Cardiac fibroblast (primary cell): ENCODE measurements at regions not wholly inside any gene's neighbourhood (a gene's known extent, or its start where the extent isn't known, plus 50 kb on each side); places are given as distances from the start of the nearest gene placed in this dataset.

Source experiments
- DNase-seq, 2 donors: peaks; one replicate each; pipeline versions ENCODE4 v3.0.0 to v3.0.0-alpha.2; 2010; ENCODE audit warnings: low read depth in 2 of 2
- H3K4me3 ChIP-seq, 2 donors: replicated peaks in 1 of 2; 1 replicate in 1 of 2; 2 replicates in 1 of 2; pipeline ENCODE4 v1.5.1; 2011; ENCODE audit warnings: low read depth in 2 of 2, low read length in 2 of 2, mild to moderate bottlenecking in 2 of 2, moderate library complexity in 1 of 2
- CTCF ChIP-seq: IDR thresholded peaks from one replicate; pipeline ENCODE4 v1.5.1; 2011; ENCODE audit warnings: low read depth, mild to moderate bottlenecking, low read length, inconsistent platforms

GRCh38 chr2:120624061-120624737 lies 111.5 kb upstream of the GLI2 start:
- no peak for TF ChIP-seq CTCF
- no peak for DNase-seq
- H3K4me3 ChIP-seq, result no peak overlapping the region

GRCh38 chr2:120624738-120625446 lies 110.8 kb upstream of the GLI2 start:
- no peak overlapping the region for H3K4me3 ChIP-seq
- no peak for TF ChIP-seq CTCF
- no peak for DNase-seq

GRCh38 chr2:120625865-120626560 lies 109.7 kb upstream of the GLI2 start:
- no peak for TF ChIP-seq CTCF
- no peak for DNase-seq
- H3K4me3 ChIP-seq, result no peak overlapping the region

- no peak for TF ChIP-seq CTCF
- no peak for DNase-seq
- H3K4me3 ChIP-seq, result no peak overlapping the region
These were observed 109.1 kb upstream of the GLI2 start for GRCh38 chr2:120626566-120626965.

GRCh38 chr2:120628248-120628647 lies 107.4 kb upstream of the GLI2 start:
- no peak for DNase-seq
- no peak overlapping the region for H3K4me3 ChIP-seq
- no peak for TF ChIP-seq CTCF

- H3K4me3 ChIP-seq, result no peak overlapping the region
- DNase-seq, result no peak
- TF ChIP-seq CTCF, result no peak
These were observed 106.3 kb upstream of the GLI2 start for GRCh38 chr2:120629241-120629895.
